ENCODE measurements at regions not wholly inside any gene's neighbourhood (a gene's known extent, or its start where the extent isn't known, plus 50 kb on each side); places are given as distances from the start of the nearest gene placed in this dataset.
"Not testable (repeated sequence)": the region's sequence is repeated elsewhere in the genome, so short reads cannot be mapped to it uniquely, and the experiment has no call there.

GRCh38 chrX:51155157-51155556 is 177.5 kb upstream of the NUDT10 start:
- DNase-seq, result no peak

- no peak for DNase-seq
Observed at GRCh38 chrX:51155566-51155965, 177.1 kb upstream of the NUDT10 start.

GRCh38 chrX:51158231-51158630 is 174.4 kb upstream of the NUDT10 start:
- DNase-seq, result no peak

- not testable (repeated sequence) for DNase-seq
Observed at GRCh38 chrX:51159378-51159777, 173.2 kb upstream of the NUDT10 start.

- DNase-seq, result no peak
Observed at GRCh38 chrX:51163730-51164129, 168.9 kb upstream of the NUDT10 start.

GRCh38 chrX:51178356-51178900 is 154.2 kb upstream of the NUDT10 start:
- not testable (repeated sequence) for DNase-seq

GRCh38 chrX:51179805-51180204 is 152.8 kb upstream of the NUDT10 start:
- DNase-seq, result not testable (repeated sequence)

- peak; percentile 1 for DNase-seq
Observed at GRCh38 chrX:51182545-51182944, 150.1 kb upstream of the NUDT10 start.

GRCh38 chrX:51192104-51192503 is 140.5 kb upstream of the NUDT10 start:
- no peak for DNase-seq

GRCh38 chrX:51215266-51215665 is 117.4 kb upstream of the NUDT10 start:
- peak; percentile 0 for DNase-seq

- DNase-seq, result no peak
Observed at GRCh38 chrX:51215856-51216255, 116.8 kb upstream of the NUDT10 start.

GRCh38 chrX:51242212-51242611 is 90.4 kb upstream of the NUDT10 start:
- DNase-seq, result no peak

- DNase-seq, result no peak
Observed at GRCh38 chrX:51257490-51257889, 75.1 kb upstream of the NUDT10 start.

- DNase-seq, result not testable (repeated sequence)
Observed at GRCh38 chrX:51262271-51262670, 70.4 kb upstream of the NUDT10 start.

GRCh38 chrX:51272638-51273037 is 60.0 kb upstream of the NUDT10 start:
- no peak for DNase-seq

- DNase-seq, result no peak
Observed at GRCh38 chrX:51281758-51282318, 50.8 kb upstream of the NUDT10 start.

Measured in hematopoietic multipotent progenitor cell treated with erythropoietin and hydrocortisone succinate and interleukin-3 and kit ligand, for 6 days (in vitro differentiated cells).